ENCODE measurements at regions not wholly inside any gene's neighbourhood (a gene's known extent, or its start where the extent isn't known, plus 50 kb on each side); places are given as distances from the start of the nearest gene placed in this dataset.
"Not testable (repeated sequence)": the region's sequence is repeated elsewhere in the genome, so short reads cannot be mapped to it uniquely, and the experiment has no call there.

DNA sequence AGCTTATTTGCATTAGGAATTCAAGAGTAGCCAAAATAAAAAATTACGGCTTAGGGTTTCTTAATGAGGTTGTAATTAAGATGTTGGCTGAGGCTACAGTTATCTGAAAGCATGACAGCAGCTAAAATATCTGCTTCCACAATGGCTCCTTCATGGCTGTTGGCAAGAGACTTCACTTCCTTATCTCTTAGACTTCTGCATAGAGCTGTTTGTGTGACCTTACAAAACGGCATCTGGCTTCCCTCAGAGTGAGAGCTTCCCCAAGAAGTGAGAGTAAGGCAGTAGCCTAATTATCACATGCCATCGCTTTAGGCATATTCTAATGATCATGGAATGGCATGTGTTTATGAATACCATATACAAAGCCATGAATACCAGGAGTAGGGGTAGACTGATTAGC is 57.6 kb downstream of the CCDC59 start:
- DNase-seq (ENCODE audit: low read depth), result no peak

DNA sequence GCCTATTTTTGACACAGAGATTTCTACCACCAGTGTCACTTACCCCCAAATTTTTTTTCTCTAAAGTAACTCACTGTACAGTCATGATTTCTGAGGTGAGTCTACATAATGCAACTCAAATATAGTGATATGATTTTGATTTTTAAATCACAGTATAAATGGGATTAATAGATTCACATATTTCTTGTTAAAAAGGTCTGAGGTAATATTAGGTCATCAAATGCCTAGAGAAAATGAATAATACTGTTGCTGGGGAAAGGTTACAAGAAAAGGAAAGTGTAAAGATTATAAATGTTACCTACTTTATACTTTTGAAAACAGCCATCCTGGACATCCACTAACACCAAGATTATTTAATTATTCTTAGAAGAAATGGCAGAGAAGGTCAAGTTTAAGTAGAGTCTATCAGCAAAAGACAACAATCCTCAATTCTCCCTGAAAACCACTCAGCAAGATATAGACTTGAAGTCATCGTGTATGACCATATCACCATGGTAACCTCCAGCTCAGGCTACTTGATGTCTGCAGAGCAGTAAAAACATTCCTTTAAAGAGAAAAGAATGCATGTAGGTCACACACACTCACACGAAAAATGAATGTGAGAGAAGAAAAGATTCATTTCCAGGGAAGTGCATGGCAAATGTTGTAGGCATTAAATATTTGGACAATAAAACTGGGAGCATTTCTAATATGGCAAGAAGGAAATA is 58.7 kb downstream of the CCDC59 start:
- no peak for DNase-seq (ENCODE audit: low read depth)

DNA sequence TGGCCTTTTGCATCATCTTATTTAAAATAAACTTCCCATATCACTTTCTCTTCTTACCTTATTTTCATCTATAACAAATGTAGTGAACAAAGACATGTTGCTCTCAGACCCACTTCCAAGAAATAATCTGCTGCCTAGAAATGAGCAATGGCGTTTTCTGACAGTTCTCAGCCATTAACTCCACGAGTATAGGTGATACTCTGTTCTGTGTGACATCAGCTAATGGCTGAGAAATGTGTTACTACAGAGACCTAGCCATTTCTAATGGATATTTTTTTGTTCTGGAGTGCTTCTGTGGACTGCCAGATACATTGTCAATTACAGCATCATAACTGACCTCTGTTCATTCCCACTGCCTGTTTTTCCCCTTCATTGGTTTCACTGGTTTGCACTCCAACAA is 67.8 kb downstream of the CCDC59 start:
- no peak for DNase-seq (ENCODE audit: low read depth)

DNA sequence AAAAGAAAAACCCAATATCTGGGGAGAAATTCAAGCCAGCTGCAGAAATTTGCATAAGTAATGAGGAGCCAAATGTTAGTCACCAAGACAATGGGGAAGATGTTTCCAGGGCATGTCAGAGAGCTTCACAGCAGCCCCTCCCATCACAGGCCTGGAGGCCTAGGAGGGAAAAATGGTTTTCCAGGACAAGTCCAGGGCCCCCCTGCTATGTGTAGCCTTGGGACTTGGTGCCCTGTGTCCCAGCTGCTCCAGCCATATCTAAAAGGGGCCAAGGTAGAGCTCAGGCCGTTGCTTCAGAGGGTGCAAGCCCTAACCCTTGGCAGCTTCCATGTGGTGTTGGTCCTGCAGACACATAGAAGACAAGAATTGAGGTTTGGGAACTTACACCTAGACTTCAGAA is 76.9 kb downstream of the CCDC59 start:
- not testable (repeated sequence) for DNase-seq (ENCODE audit: low read depth)

DNA sequence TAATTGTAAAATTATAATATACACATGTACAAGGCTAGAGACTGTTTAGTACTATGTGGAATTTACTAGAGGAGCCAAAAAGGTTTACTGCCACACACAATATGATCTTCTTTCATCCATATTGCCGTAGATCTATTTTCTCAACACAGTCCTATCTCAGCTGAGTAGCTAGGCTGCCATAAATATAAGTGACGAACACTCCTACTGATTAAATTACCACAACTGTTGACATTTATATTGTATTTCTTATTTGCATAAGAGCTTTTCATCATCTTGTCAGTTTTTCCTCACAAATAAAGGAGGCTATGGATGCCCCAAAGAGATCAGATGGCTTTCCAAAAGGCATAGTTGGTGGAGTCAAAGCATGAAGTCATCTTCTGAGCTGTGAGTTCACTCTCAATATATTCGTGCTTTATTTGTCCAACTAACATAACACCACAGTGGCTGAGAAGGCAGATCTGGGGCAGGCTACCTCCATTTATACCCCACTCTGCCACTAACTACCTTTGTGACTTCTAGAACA is 78.6 kb downstream of the CCDC59 start:
- no peak for DNase-seq (ENCODE audit: low read depth)

DNA sequence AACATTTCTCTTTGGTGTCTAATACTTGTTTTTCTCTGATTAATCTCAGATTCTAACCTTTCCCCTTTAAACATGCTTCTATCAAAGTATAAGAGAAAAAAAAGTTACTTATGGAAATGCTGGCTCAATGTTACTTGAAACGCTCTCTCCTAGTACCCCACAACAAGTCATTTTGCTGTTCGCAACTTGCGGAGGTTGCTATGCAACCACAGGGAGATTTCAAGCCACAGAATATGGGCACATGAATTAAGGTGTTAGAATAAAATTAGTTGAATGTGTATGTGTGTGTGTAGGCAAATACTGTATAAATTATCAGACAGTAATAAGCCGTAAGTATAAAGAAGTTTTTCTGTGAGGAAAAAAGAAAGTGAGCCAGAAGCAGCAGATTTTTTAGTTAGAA is 80.6 kb downstream of the CCDC59 start:
- DNase-seq (ENCODE audit: low read depth), result no peak

DNA sequence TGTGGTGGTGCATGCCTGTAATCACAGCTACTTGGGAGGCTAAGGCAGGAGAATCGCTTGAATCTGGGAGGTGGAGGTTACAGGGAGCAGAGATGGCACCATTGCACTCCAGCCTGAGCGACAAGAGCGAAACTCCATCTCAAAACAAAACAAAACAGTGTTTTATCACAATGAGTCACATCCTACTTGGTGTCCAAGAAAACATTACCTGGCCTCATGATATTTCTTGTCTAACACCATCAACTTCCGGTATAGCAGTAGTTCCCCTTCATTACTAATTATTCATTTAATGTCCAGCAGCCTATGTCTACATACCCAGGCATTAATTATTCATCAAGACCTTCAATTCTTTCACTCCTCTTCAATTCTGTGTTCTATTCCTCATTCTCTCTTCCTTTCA is 115.5 kb downstream of the CCDC59 start:
- DNase-seq (ENCODE audit: low read depth), result no peak

DNA sequence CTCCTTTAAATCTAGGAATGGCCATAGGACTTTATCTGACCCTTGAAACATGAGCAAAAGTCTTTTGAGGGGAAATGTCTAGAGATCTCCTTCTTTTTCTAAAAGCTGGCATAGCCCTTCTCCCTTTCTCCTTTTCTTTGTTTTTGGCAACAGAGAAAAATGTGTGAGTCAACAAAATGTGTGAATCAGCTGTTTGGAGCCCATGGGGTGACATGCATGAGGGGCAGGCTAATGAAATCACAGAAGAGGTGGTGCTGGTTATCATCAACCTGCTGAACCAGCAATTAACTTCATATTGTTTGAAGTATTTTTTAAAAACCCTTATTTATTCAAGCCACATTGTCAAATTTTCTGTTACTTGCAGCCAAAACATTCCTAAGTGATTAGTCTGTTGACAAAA is 132.3 kb downstream of the CCDC59 start:
- DNase-seq (ENCODE audit: low read depth), result no peak

DNA sequence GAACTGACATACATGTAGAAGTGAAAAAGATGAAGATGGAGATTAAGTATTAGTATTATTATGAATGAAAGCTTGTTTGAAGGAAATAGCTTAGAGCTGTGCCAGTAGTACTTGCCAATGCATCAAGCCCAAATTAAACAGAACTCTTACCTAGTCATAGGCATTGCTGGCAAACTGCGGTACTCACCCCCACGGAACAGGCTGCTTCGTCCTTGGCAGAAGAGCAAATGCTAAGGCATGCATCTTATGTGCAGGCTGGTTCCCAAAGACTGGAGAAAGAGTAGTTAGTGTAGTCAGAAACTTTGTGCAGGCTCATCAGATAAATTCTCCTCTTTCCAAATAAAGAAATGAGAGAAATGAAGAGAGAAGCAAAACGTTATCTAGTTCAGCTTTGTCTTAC is 134.8 kb downstream of the CCDC59 start:
- DNase-seq (ENCODE audit: low read depth), result no peak

DNA sequence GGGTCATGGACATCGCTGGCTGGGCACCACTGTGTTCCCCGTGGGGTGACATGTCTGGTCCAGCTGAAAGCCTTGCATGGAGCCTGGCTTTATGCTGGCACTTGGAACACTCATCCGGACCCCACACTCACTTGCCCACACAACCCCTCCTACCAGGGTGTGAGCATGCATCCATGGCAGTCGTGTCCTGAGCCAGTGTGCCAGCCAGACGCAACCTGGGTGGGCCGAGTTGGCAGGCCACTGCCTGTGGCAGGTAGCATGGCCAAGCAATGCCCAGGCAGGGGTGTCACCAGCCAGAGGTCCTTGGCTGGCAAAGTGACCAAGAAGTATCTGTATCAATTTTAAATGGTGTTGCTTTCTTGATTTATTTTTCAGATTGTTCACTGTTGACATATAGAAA is 141.7 kb downstream of the CCDC59 start:
- no peak for DNase-seq (ENCODE audit: low read depth)

DNA sequence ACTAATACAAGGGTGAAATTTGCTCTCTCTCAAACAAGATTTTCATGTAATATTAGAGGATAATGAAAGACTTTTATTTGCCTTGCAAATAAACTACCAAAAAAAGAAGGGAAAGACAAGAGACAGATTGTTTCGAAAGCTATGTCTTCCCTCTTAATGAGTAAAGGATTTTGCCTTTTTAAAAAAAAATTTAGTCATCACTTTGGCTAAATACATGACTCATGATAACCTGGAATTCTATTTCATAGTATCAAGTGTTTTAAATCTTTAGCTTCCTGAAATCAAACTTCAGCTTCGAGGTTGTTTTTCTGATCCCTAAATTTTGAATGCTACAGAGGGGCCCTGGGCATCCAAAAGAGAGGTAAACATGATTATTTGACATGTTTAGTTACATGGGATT is 144.4 kb downstream of the CCDC59 start:
- DNase-seq (ENCODE audit: low read depth), result no peak

DNA sequence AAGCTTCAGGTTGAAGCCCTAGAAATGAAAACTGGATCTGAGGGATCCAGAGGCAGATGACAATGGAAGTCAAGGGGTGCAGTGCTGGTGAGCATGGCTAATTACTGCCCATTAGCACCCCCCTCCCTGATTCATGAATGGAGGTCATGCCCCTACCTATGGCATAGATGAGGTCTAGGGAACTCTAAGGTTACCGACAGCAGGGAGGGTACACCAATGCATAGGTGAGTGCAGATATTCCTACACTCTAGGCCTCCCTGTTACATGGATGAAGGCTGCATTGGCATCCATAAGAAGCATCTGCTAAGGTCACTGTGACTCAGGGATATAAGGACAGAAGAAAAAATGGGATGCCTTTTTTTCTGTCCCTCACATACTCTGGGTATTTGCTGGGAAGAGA is 147.3 kb downstream of the CCDC59 start:
- no peak for DNase-seq (ENCODE audit: low read depth)

DNA sequence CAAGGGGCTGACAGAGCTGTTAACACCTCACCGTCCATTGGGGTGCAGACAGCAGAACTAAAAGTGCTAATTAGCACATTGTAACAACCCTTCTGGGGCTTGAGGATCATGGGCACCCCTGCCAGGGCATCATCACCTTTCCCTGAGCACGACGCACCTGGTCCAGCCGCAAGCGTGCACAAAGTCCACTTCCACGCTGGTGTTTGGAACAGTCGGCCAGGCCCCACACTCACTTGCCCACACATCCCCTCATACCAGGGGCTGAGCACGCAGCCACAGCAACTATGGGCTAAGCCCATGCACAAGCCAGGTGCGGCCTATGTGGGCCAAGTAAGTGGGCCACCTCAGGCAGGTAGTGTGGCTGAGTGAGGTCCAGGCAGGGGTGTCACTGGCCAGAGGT is 148.7 kb downstream of the CCDC59 start:
- DNase-seq (ENCODE audit: low read depth), result no peak

DNA sequence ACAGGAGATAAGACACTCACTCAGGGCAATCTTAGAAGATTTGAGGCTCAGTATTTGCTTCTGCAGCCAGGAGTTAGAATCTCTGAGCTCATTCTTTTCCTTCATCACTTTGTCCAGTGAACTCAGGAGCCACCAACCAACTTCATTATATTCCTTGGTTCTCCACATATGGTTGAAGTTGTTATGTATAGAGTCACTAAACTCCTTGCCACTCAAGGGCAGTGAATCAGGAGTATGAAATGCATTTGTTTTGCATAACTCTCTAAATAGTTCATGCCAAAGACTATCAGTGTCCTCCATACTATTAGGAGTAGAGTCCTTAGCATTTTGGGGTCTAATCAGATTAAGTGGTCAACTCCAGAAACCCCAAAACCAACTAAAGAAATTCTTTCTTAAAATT is 150.6 kb downstream of the CCDC59 start:
- DNase-seq (ENCODE audit: low read depth), result no peak

DNA sequence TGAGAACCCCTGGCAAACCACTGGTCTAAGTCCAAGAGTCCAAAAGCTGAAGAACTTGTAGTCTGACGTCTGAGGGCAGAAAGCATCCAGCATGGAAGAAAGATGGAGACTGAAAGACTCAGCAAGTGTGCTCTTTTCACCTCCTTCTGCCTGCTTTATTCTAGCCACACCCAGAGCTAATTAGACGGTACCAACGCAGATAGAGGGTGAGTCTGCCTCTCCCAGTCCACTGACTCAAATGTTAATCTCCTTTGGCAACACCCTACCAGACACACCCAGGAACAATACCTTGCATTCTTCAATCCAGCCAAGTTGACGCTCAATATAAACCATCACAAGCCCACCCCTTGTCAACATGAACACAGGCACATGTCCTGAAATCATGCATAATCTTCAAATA is 155.1 kb downstream of the CCDC59 start:
- no peak for DNase-seq (ENCODE audit: low read depth)

DNA sequence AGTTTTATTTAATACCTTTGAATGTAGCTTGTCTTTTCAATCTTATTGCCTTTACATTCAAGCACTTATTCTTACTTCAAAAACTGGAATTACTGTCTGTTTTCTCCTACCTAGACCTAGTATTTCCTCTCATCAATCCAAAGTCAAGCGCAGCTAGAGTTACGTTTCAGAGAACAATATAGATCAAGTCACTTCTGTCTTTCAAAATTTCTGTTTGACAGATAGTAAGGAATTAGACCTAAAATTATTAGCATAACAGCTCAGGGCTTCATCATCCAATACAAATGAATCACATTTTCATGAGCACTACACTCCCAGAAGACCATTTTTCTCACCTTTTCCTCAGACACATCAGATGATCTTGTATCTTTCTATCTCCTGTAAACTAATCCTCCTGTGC is 170.6 kb downstream of the CCDC59 start:
- DNase-seq (ENCODE audit: low read depth), result no peak

DNA sequence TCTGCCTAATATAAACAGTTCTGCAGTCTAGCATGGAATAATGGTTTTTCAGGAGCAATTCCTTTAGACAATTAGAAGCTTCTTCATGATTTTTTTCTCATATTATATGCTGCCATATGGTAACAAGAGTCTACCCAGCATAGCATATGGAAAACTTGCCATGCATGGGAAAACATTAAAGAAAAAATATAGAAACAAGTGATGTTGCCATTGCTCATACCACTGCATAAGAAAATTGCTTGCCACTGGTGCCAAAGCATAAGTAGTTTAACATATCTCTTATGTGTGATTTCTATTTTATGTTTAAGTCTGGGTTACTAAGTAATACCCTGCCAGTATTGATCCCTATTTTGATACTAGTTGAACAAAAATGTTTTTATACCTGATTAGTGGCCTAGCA is 171.2 kb downstream of the CCDC59 start:
- DNase-seq (ENCODE audit: low read depth), result no peak

DNA sequence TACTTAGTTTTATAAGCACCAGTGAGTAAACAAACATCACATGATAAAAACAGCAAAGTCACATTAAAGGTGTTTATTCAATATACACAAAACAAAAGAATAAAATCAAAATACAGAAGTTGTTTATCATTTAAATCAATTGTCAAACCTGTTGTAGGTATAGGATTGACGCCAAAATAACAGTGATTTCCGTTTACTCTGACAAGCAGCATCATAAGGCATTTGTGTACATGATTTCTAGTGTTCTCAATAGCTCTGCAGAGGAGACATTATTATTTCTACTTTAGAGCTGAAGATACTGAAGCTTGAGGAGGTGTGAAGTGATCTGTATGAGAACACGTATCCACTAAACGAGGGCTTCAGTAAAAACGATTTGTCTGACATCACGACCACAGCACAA is 171.9 kb downstream of the CCDC59 start:
- DNase-seq (ENCODE audit: low read depth), result no peak

DNA sequence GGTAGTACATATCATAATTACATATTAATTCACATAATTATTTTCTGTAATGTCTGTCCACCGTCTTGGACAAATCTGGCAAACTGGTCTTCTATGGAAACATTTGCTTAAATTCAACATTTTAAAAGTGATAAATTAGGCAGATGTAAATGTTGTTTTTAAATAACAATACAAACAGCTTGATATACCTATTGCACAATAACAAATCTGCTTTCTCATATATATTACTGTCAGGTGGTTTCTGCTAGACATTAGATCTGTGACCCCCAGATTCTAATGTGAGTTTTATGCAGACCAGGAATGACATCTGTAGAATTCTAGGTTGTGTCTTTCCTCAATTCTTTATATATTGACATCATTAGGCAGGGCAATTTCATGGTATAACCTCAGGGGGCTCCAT is 173.3 kb downstream of the CCDC59 start:
- no peak for DNase-seq (ENCODE audit: low read depth)

DNA sequence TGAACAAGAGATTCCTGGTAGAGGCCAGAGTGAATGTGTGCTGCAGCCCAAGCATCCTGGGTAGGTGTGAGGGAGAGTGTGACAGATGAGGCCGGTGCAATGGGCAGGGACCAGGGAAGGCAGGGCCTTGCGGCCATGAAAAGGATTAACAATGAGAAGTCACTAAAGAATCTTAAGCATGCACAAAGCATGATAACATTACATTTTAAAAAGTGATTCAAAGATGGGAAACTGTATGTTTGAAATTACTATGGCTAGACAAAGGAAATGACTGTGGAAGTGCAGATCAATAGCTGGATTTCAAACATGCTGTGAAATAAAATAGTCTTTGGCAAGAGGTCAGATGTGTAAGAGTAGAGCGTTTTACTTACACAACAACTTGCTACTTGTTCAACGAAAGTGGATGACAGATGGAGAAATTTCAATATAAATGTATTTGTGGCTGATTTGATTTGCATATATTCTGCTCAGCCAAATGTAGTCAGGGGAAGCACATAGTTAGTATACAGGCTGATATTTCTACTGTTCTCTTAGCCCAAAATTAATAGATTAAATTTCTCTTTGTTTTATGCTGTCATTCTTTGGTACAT is 175.5 kb downstream of the CCDC59 start:
- DNase-seq (ENCODE audit: low read depth), result no peak

DNA sequence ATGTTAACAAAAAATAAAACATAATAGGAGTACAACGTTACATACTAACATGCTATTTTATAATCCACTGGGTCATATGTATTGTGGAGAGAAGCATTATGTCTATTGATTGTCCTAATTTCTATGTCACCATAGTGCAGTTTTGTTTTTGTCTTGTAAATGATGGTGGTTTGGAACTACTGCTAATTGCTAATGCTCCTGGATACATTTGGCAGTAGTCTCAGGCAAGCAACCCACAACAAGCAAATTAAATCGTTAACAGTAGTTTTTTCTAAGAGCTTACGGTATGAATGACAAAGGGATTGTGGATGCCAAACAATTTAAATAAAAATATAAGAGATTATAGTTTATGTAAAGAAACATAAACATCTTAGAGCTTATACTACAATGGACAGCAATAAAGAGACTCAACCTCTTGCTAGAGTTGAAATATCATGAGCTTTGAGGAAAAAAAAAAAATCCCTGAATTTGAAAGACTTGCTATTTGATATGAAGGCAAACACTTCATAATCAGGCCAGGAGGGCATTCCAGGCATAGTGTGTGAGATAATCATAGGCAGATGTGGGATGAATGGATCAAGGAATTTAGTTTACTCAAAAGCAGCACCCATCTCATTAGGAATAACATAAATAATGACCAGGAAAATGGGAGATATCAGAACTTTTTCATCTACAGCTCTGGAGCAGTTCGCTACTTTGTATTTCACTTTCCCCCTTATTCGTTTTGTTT is 181.3 kb downstream of the CCDC59 start:
- DNase-seq (ENCODE audit: low read depth), result no peak

DNA sequence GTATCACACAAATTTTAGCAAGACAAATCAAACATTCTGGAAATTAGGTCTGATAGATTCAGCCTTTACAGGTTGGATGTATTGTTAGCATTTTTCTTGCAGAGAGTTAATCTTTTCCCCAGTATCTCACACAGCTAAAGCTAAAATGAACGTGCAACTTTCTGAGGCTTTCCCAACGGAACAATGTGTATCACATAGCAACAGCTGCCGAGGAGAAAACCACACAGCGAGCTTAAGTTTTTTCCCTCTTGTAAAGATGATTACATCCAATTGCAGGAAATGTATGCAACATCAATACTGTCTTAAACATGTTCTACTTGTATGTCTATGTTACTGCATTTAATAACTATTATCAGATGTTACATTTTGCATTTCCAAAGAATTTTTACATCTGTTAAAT is 182.2 kb downstream of the CCDC59 start:
- DNase-seq (ENCODE audit: low read depth), result no peak

DNA sequence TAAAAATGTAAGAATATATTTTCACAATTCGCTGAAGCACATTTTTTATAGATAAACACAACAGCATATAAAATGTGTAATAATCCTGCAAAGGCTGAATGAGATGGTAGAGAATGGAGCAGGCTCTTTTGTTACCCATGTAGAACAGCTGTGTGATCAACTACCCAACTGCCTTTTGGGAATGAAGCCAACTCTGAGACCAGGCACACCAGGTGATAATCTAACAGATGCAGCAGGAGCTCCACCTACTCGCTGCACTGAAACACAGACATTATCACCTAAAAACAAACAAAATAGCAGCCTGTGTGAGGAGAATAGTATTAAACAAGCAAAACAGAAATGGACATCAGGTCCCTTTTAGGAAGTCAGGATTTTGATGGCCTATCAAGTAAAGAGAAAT is 183.3 kb downstream of the CCDC59 start:
- DNase-seq (ENCODE audit: low read depth), result no peak
